Endothelial cell of umbilical vein (primary cell): ENCODE measurements at regions not wholly inside any gene's neighbourhood (a gene's known extent, or its start where the extent isn't known, plus 50 kb on each side); places are given as distances from the start of the nearest gene placed in this dataset.

ENCODE experiments used
- BruUV-seq: library from RNA; stranded (reverse); fragments of 400-500 nt; replicated peaks from 2 replicates; lab custom pipeline; 2021; lab: Mats Ljungman, UMichigan
- CTCF ChIA-PET: fragments of 300-600, 350-600 bp; sonication (Branson Sonifier 250); formaldehyde crosslinking; loops from one replicate; lab custom pipeline; 2021; ENCODE audit warnings: antibody characterized with exemption, inconsistent platforms; lab: Charles Lee
- POLR2A ChIA-PET: fragments of 300-600, 350-600 bp; sonication (Branson Sonifier 250); formaldehyde crosslinking; loops from one replicate; lab custom pipeline; 2021; ENCODE audit warnings: antibody characterized with exemption, inconsistent platforms; lab: Charles Lee
- DNase-seq: peaks from one replicate; pipeline ENCODE4 v3.0.0-alpha.2; 2011; ENCODE audit warnings: low read depth, low spot score
- FAIRE-seq: peaks from 2 replicates; lab custom pipeline; 2011; peaks lifted over from hg19 to GRCh38; lab: Jason Lieb, UNC
- H2AFZ ChIP-seq: 2 replicates; pipeline ENCODE4 v1.6.0; 2012; ENCODE audit warnings: low read depth, low read length, control low read depth, inconsistent platforms
- H3K27ac ChIP-seq: 2 replicates; pipeline ENCODE4 v1.5.1; 2011; ENCODE audit warnings: low read depth, mild to moderate bottlenecking, control low read depth, low read length, moderate library complexity; ENCODE audit not compliant: insufficient read depth
- H3K27me3 ChIP-seq, 2 experiments: 2 replicates each; pipeline versions ENCODE4 v1.6.0 to v1.6.1; 2011; ENCODE audit warnings: low read length in 2 of 2, mixed read lengths in 1 of 2; ENCODE audit not compliant: control insufficient read depth in 2 of 2, insufficient read depth in 2 of 2
- H3K36me3 ChIP-seq, 2 experiments: 2 replicates in 1 of 2; 3 replicates in 1 of 2; pipeline ENCODE4 v1.5.1; 2011; ENCODE audit warnings: low read length in 2 of 2, mild to moderate bottlenecking in 1 of 2, moderate library complexity in 1 of 2; ENCODE audit not compliant: control insufficient read depth in 2 of 2, insufficient read depth in 2 of 2; ENCODE audit errors: extremely low read depth in 1 of 2
- H3K4me1 ChIP-seq: 3 replicates; pipeline ENCODE4 v1.5.1; 2011; ENCODE audit warnings: mild to moderate bottlenecking, low read length; ENCODE audit not compliant: control insufficient read depth, insufficient read depth; ENCODE audit errors: extremely low read depth
- H3K4me2 ChIP-seq: 2 replicates; pipeline ENCODE4 v1.6.1; 2011; ENCODE audit warnings: low read length, control low read depth, mixed read lengths; ENCODE audit not compliant: insufficient read depth
- H3K4me3 ChIP-seq, 3 experiments: fragments of 200-600 bp in 1 of 3; sonication (generic), shearing (Covaris generic) in 1 of 3; replicated peaks in 1 of 3; 2 replicates each; pipeline ENCODE4 v1.5.1; 2011 to 2016; ENCODE audit warnings: control low read depth in 3 of 3, low read length in 3 of 3, mild to moderate bottlenecking in 2 of 3, inconsistent platforms in 1 of 3, low read depth in 1 of 3, moderate library complexity in 1 of 3; ENCODE audit not compliant: insufficient read depth in 1 of 3
- H3K79me2 ChIP-seq: 2 replicates; pipeline ENCODE4 v1.6.0; 2012; ENCODE audit warnings: low read length, inconsistent platforms; ENCODE audit not compliant: control insufficient read depth, insufficient read depth
- H3K9ac ChIP-seq: replicated peaks from 2 replicates; pipeline ENCODE3; 2011; ENCODE audit warnings: low read length, control low read depth; ENCODE audit not compliant: insufficient read depth; ENCODE audit errors: extremely low read depth
- H3K9me1 ChIP-seq: replicated peaks from 3 replicates; pipeline ENCODE4 v1.6.0; 2011; ENCODE audit warnings: mild to moderate bottlenecking, low read length; ENCODE audit not compliant: control insufficient read depth, insufficient read depth; ENCODE audit errors: extremely low read depth
- H3K9me3 ChIP-seq: replicated peaks from 2 replicates; pipeline ENCODE4 v1.5.1; 2012; ENCODE audit warnings: low read length, inconsistent platforms; ENCODE audit not compliant: control insufficient read depth, insufficient read depth
- H4K20me1 ChIP-seq: replicated peaks from 2 replicates; pipeline ENCODE3; 2011; ENCODE audit warnings: mild to moderate bottlenecking, low read length; ENCODE audit not compliant: control insufficient read depth, insufficient read depth; ENCODE audit errors: extremely low read depth
- EZH2 ChIP-seq: IDR thresholded peaks from 2 replicates; pipeline ENCODE4 v1.6.1; 2012; ENCODE audit warnings: borderline replicate concordance, low read depth, mild to moderate bottlenecking, moderate library complexity, low read length, inconsistent platforms; ENCODE audit not compliant: severe bottlenecking
- FOS ChIP-seq: IDR thresholded peaks from 2 replicates; pipeline ENCODE4 v1.6.1; 2011; ENCODE audit warnings: mild to moderate bottlenecking, low read length, moderate library complexity, borderline replicate concordance; ENCODE audit not compliant: insufficient read depth
- GATA2 ChIP-seq: IDR thresholded peaks from 2 replicates; pipeline ENCODE4 v1.7.0; 2011; ENCODE audit warnings: low read depth, mild to moderate bottlenecking, moderate library complexity, mixed read lengths, low read length; ENCODE audit not compliant: insufficient read length, insufficient read depth
- JUN ChIP-seq: IDR thresholded peaks from 2 replicates; pipeline ENCODE4 v1.6.1; 2011; ENCODE audit warnings: borderline replicate concordance, low read depth; ENCODE audit not compliant: insufficient read length, insufficient read depth
- MYC ChIP-seq: IDR thresholded peaks from one replicate; pipeline ENCODE4 v1.6.1; 2011; ENCODE audit warnings: mild to moderate bottlenecking, low read depth, low read length
- POLR2A ChIP-seq: IDR thresholded peaks from 2 replicates; pipeline ENCODE4 v1.6.1; 2012; ENCODE audit warnings: low read depth, mild to moderate bottlenecking, control low read depth, low read length
- POLR2AphosphoS5 ChIP-seq: IDR thresholded peaks from 2 replicates; pipeline ENCODE4 v1.6.1; 2012; ENCODE audit warnings: low read depth, mild to moderate bottlenecking, control low read depth, low read length, moderate library complexity; ENCODE audit not compliant: insufficient read depth
- dilution Hi-C: fragments of 300-500 bp; cut with MboI; formaldehyde crosslinking; loops from one replicate; pipeline ENCODE4 v1.15.0; 2019; ENCODE audit warnings: low sequenced_read_pairs; ENCODE audit not compliant: extremely low pct_ligation_motif_present
- intact Hi-C: fragments of 100-400 bp; cut with micrococcal nuclease; formaldehyde crosslinking; loops from one replicate; pipeline ENCODE4 v1.10.0; 2022
- TF ChIP-seq, protein P1 (sequence below), 2 donors: IDR thresholded peaks; 1 replicate in 1 of 2; 2 replicates in 1 of 2; pipeline ENCODE4 v1.5.1; 2011; ENCODE audit warnings: low read length in 2 of 2, mild to moderate bottlenecking in 2 of 2, moderate library complexity in 2 of 2, control low read depth in 1 of 2, inconsistent platforms in 1 of 2, low read depth in 1 of 2; ENCODE audit not compliant: insufficient read depth in 1 of 2; ENCODE audit errors: extremely low read depth in 1 of 2
- TF ChIP-seq, protein P2 (sequence below): IDR thresholded peaks from 2 replicates; pipeline ENCODE4 v1.6.1; 2011; ENCODE audit not compliant: insufficient read depth, insufficient read length

DNA sequence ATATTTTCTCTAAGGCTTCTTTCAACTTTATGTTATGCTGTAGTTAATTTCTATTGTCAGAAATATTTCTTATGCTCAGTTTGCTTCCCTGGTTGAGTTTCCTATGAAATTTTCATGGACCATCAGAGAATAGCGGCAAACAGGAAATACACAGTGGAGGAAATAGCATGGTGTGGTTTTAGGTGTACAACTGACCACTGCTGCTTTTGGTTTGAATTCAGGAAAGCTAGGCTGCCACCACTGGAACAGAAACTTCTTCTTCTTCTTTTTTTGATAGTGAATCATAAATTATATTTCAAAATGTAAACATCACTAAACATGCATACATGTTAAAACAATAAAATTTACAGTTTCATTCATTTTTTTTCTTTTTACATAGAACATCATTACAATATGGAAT is 316.6 kb upstream of the TGFBR2 start:
- Histone ChIP-seq H3K79me2 (no peaks in the 10 kb centered on the region), H3K27me3 (no peaks in the 10 kb centered on the region), H3K9me1 (no peaks in the 10 kb centered on the region), H2AFZ (no peak overlapping the region), H3K27ac (peak overlapping the region; percentile 85), H3K4me3 (no peak overlapping the region), H3K36me3 (no peaks in the 10 kb centered on the region), H3K4me1 (peaks cover 88% of the 10 kb centered on the region), H4K20me1 (no peaks in the 10 kb centered on the region), H3K9me3 (no peaks in the 10 kb centered on the region), H3K4me2 (peak overlapping the region; percentile 44), H3K9ac (peak overlapping the region; percentile 32)
- POLR2A ChIA-PET, result interaction anchor here (1.6 kb wide), 1 partner anchor 316 kb away, joined by 4 read pairs; the partner anchor contains the start of gene TGFBR2
- TF ChIP-seq, protein P1, sequence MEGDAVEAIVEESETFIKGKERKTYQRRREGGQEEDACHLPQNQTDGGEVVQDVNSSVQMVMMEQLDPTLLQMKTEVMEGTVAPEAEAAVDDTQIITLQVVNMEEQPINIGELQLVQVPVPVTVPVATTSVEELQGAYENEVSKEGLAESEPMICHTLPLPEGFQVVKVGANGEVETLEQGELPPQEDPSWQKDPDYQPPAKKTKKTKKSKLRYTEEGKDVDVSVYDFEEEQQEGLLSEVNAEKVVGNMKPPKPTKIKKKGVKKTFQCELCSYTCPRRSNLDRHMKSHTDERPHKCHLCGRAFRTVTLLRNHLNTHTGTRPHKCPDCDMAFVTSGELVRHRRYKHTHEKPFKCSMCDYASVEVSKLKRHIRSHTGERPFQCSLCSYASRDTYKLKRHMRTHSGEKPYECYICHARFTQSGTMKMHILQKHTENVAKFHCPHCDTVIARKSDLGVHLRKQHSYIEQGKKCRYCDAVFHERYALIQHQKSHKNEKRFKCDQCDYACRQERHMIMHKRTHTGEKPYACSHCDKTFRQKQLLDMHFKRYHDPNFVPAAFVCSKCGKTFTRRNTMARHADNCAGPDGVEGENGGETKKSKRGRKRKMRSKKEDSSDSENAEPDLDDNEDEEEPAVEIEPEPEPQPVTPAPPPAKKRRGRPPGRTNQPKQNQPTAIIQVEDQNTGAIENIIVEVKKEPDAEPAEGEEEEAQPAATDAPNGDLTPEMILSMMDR (IDR thresholded peaks at IDR 0.05; ENCODE audit: extremely low read depth in 1 of 2, insufficient read depth in 1 of 2, low read depth in 1 of 2, low read length in 2 of 2), result no peak
- no peak for TF ChIP-seq POLR2A
- TF ChIP-seq, protein P2, sequence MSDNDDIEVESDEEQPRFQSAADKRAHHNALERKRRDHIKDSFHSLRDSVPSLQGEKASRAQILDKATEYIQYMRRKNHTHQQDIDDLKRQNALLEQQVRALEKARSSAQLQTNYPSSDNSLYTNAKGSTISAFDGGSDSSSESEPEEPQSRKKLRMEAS, result no peak
- FAIRE-seq (no peak), DNase-seq (no peak)
- BruUV-seq, result no TSS peak
- intact Hi-C loops (loop anchor here (1.0 kb wide), 4 partner anchors 250 to 392 kb away; partner anchors contain the start of gene TGFBR2), dilution Hi-C loops (no loop called here)
- CTCF ChIA-PET, result interaction anchor here (0.9 to 2.6 kb wide), 5 partner anchors 30 to 316 kb away, joined by 3 to 10 read pairs (median 5); partner anchors contain the start of gene TGFBR2

DNA sequence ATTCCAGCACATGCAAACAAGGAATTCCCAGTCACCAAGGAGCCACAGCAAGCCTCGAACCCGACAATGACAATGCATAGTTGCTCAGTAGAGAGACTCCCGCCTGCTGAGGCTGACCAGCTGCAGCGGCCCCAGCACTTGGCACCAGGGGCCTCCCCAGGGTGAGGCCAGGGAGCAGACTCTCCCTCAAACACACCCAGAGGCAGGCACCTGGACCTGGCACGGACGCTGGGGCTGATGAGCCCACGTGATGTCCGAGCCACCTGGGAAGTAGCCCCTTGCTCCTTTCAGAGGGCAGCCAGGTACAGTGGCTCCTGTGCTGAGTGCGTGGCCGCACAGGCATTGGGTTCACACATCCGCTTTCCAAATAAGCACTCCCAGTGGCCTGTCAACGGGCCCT is 315.9 kb upstream of the TGFBR2 start:
- H3K9ac ChIP-seq, result peak overlapping the region; percentile 32
- no peaks in the 10 kb centered on the region for H3K79me2 ChIP-seq
- intact Hi-C loops (no loop called here), dilution Hi-C loops (no loop called here)
- POLR2A ChIA-PET, result interaction anchor here (1.6 kb wide), 1 partner anchor 316 kb away, joined by 4 read pairs; the partner anchor contains the start of gene TGFBR2
- H3K9me1 ChIP-seq, result no peaks in the 10 kb centered on the region
- H2AFZ ChIP-seq, result no peak overlapping the region
- H3K4me3 ChIP-seq, result no peak overlapping the region
- DNase-seq, result no peak
- no peaks in the 10 kb centered on the region for H3K9me3 ChIP-seq
- no peak for TF ChIP-seq MYC
- no peak for TF ChIP-seq POLR2AphosphoS5
- TF ChIP-seq, protein P2, result no peak
- no peak for TF ChIP-seq FOS
- TF ChIP-seq EZH2, result no peak
- no peak for TF ChIP-seq POLR2A
- TF ChIP-seq GATA2, result no peak
- TF ChIP-seq, protein P1 (IDR thresholded peaks at IDR 0.05; ENCODE audit: extremely low read depth in 1 of 2, insufficient read depth in 1 of 2, low read depth in 1 of 2, low read length in 2 of 2), result no peak
- TF ChIP-seq JUN, result no peak
- BruUV-seq, result no TSS peak
- H3K36me3 ChIP-seq, result no peaks in the 10 kb centered on the region
- H4K20me1 ChIP-seq, result no peaks in the 10 kb centered on the region
- FAIRE-seq, result no peak
- CTCF ChIA-PET, result interaction anchor here (0.9 to 2.6 kb wide), 2 partner anchors 52 to 91 kb away, joined by 3 to 10 read pairs; no protein-coding TSS in a partner anchor
- H3K4me1 ChIP-seq, result peaks cover 81% of the 10 kb centered on the region
- H3K4me2 ChIP-seq, result no peak overlapping the region
- H3K27me3 ChIP-seq, result no peaks in the 10 kb centered on the region
- H3K27ac ChIP-seq, result peak overlapping the region; percentile 85
